GM19324 (cell line): ENCODE measurements at regions not wholly inside any gene's neighbourhood (a gene's known extent, or its start where the extent isn't known, plus 50 kb on each side); places are given as distances from the start of the nearest gene placed in this dataset.
"Not testable (repeated sequence)": the region's sequence is repeated elsewhere in the genome, so short reads cannot be mapped to it uniquely, and the experiment has no call there.

Experiments
- ATAC-seq: cut with Tn5 transposase; IDR thresholded peaks from one replicate; pipeline ENCODE4 v1.9.1; 2021; ENCODE audit warnings: mild to moderate bottlenecking, moderate library complexity; ENCODE audit not compliant: unreplicated experiment, low FRiP score

DNA sequence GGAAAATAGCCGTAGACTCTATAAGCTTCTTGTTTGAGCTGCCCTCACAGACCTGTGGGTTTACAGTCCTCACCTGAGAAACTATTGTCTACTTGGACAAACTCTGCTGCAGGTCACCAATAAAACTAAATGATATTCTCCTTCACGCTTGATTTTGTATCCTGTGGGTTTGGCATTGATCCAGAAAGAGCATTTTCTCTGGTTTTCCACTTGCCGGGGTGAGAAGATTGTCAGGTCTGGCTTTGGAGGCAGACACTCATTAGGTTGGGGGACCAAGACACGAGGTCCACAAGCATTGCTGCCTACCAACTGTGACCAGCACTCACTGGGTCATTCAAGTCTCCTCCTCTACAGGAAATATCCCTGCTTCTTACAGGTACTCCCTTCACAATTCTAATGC is 68.5 kb downstream of the CDC14C start:
- no peak for ATAC-seq

GRCh38 chr7:49001610-49002033 is 77.3 kb downstream of the CDC14C start:
- peak; percentile 78 for ATAC-seq

- no peak for ATAC-seq
These were observed 86.4 kb downstream of the CDC14C start for GRCh38 chr7:49010717-49011116.

- ATAC-seq: no peak
These were observed 90.5 kb downstream of the CDC14C start for GRCh38 chr7:49014870-49015269.

DNA sequence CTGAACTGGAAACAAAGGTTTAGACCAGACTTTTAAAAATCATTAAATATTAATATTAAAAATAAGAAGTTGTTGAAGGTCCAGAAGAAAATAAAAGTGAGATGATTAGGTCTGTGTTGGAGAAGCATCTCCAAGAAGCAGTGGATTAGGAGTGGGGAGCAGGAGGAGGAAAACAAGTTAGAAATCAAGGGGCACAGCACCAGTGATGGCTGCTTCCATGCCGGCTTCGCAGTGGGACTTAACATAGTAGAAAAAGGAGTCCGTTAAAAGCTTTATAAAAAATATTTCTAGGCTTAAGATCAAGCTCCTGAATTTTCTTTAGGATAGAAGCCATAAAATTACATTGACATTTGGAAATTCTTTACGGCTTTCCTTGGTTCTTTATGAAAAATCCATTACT is 95.8 kb downstream of the CDC14C start:
- ATAC-seq: no peak

DNA sequence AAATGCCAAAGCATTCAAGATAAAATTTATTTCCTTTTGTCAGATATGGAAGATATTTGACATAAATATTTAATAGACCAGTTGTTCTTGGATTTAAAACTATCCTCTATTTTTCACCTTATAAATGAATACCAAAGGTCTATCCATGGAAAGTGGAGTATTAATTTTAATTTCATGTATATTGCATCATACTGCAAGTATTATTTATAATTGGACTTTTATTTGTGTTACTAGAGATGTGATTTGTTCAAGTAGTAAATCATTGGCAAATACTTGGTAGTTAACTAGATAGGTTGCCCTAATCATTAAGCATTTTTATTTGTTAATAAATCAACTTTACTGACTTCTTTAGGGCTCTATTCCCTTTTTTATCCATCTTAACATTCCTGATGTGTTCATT is 98.1 kb downstream of the CDC14C start:
- no peak for ATAC-seq

- no peak for ATAC-seq
These were observed 99.3 kb downstream of the CDC14C start for GRCh38 chr7:49023345-49024328.

DNA sequence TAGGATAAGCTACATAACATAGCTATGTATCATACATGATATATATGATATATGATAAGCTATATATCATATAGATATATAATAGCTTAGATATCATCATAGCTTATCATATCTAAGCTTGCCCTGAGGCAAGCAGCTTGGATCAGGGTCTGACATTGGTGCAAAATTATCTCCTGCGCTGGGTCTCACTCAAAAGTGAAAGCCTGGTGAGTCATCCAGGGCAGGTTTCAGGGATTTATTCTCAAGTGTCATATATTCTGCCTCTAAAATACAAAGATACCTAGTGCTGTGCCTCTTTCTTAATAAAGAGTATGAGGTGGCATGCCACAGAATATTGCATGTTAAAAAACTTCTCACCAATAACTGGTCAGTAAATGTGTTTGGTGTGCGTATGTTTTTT is 105.9 kb downstream of the CDC14C start:
- ATAC-seq: no peak

GRCh38 chr7:49033140-49033539 is 108.8 kb downstream of the CDC14C start:
- ATAC-seq: not testable (repeated sequence)

GRCh38 chr7:49037346-49038210 is 113.2 kb downstream of the CDC14C start:
- ATAC-seq: no peak

DNA sequence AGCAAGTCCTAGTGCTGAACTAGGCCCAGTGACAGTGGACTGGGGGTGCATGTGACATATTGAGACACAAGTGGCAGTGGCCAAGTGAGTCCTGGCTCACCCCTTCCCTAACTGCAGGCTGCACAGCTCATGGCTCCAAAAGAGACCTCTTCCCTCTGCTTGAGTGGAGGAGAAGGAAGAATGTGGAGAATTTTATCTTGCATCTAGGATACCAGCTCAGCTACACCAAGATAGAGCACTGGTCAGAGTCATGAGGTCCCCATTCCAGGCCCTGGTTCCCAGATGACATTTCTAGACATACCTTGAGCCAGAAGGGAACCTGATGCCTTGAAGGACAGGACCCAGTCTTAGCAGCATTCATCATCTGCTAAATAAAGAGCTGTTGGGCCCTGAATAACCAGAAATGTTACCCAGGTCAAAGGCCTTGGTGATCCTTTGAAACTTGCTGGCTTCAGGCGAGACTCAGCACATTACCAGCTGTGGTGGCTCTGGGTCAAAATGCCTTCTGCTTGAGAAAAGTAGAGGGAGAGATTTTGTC is 114.5 kb downstream of the CDC14C start:
- ATAC-seq: no peak

GRCh38 chr7:49060743-49061142 is 136.4 kb downstream of the CDC14C start:
- ATAC-seq: no peak

GRCh38 chr7:49074538-49074937 is 150.2 kb downstream of the CDC14C start:
- ATAC-seq: no peak

GRCh38 chr7:49080896-49081475 is 156.6 kb downstream of the CDC14C start:
- ATAC-seq: no peak

DNA sequence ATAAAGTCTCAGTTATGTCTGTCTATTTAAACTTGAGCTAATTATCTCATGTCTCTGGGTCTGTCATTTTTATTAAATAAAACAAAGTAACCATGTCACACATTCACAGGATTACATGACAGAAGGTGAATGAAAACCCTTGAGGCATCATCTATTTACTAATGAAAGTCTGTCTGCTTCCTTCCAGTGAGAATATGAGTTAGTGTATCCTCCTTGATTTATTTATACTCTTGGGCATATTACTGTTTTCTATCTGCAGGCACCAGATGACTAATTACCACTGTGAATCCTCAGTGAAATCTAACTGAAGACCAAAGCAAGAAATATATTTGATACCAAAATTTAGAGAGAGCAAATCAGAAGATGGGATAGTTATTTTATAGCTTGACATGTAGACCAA is 163.7 kb downstream of the CDC14C start:
- no peak for ATAC-seq

DNA sequence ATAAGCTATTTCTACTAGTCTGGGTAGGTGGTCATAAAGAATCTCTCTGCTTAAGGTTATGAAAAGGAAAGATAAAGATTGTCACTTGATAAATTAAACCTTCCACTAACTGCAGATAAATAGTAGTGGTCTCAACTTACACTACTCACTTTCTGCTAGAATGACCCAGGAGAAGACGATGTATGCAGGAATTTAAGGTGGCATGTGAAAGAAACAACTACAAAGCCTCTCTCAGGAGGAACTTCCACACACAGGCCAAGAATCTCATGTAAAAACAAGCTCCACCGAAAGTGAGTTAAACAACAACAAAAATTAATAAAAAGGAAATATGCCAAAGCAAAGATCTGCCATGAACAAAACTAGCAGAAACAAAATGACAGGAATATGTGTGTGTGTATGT is 165.4 kb downstream of the CDC14C start:
- no peak for ATAC-seq

- no peak for ATAC-seq
These were observed 166.7 kb downstream of the CDC14C start for GRCh38 chr7:49091089-49091488.

DNA sequence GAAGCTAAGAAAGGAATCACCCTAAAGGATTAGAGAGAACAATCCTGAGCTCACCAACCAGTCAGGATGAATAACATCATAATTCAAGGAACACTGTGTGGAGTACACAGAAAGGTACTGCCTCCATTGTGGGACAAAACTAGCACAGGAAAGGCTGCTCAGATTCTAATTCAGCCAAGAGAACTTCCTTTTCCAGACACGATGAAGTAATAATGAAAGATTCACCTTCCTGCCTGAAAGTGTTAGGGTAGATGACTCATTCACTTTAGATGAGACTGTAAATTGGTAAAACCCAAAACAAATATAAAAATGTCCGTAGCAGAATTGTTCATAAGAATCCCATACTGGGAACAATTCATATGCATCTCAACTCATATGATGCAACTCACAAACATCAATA is 167.2 kb downstream of the CDC14C start:
- ATAC-seq: no peak

DNA sequence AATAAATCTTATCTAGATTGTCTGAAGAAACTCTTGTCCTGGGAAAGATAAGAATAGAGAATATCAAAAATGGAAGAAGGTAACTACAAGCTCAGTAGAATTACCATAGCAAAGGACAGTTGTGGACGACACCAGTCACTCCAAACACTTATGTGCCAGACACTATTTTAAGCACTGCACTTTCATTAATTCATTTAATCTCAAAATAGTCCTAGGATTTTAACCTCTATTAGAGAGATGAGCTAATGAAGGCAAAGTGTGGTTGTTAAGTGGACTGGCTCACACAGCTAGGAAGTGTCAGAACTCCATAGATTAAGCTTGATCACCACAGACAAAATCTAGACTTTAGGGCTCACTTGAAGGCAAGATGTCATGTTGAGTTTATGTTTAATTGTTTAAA is 168.9 kb downstream of the CDC14C start:
- no peak for ATAC-seq

- ATAC-seq: no peak
These were observed 170.5 kb downstream of the CDC14C start for GRCh38 chr7:49094866-49095265.
